Gastrocnemius medialis (tissue), 4 donors: ENCODE measurements at regions not wholly inside any gene's neighbourhood (a gene's known extent, or its start where the extent isn't known, plus 50 kb on each side); places are given as distances from the start of the nearest gene placed in this dataset.

Experiments used
- POLR2A ChIP-seq, 2 donors: fragments of 450-650 bp; IDR thresholded peaks; one replicate each; pipeline ENCODE4 v1.6.1; 2017; ENCODE audit warnings: antibody characterized with exemption in 2 of 2, mild to moderate bottlenecking in 2 of 2, moderate library complexity in 2 of 2
- TF ChIP-seq, protein P1 (sequence below), 5 experiments: fragments of 450-650 bp in 3 of 5; fragments of 200-600 bp in 2 of 5; sonication (generic) in 2 of 5; IDR thresholded peaks in 4 of 5; conservative IDR thresholded peaks in 1 of 5; 1 replicate in 4 of 5; 2 replicates in 1 of 5; pipeline ENCODE4 v1.5.1; 2016 to 2019; ENCODE audit warnings: antibody characterized with exemption in 5 of 5, mild to moderate bottlenecking in 3 of 5, moderate library complexity in 3 of 5

GRCh38 chr2:239536186-239536585 is 135.4 kb upstream of the HDAC4 start:
- TF ChIP-seq, protein P1, sequence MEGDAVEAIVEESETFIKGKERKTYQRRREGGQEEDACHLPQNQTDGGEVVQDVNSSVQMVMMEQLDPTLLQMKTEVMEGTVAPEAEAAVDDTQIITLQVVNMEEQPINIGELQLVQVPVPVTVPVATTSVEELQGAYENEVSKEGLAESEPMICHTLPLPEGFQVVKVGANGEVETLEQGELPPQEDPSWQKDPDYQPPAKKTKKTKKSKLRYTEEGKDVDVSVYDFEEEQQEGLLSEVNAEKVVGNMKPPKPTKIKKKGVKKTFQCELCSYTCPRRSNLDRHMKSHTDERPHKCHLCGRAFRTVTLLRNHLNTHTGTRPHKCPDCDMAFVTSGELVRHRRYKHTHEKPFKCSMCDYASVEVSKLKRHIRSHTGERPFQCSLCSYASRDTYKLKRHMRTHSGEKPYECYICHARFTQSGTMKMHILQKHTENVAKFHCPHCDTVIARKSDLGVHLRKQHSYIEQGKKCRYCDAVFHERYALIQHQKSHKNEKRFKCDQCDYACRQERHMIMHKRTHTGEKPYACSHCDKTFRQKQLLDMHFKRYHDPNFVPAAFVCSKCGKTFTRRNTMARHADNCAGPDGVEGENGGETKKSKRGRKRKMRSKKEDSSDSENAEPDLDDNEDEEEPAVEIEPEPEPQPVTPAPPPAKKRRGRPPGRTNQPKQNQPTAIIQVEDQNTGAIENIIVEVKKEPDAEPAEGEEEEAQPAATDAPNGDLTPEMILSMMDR (IDR thresholded peaks at IDR 0.05 in 4 of 5, conservative IDR thresholded peaks at IDR 0.05 in 1 of 5): no peak
- no peak for TF ChIP-seq POLR2A (IDR thresholded peaks at IDR 0.05)
